Smooth muscle cell (in vitro differentiated cells): ENCODE measurements at regions not wholly inside any gene's neighbourhood (a gene's known extent, or its start where the extent isn't known, plus 50 kb on each side); places are given as distances from the start of the nearest gene placed in this dataset.

Experiments
- DNase-seq: peaks from one replicate; lab custom pipeline; 2025; ENCODE audit not compliant: unreplicated experiment; lab: John Stamatoyannopoulos, UW
- H2AFZ ChIP-seq: fragments of 200-600 bp; sonication (generic); 2 replicates; pipeline ENCODE4 v1.6.0; 2016; ENCODE audit warnings: antibody characterized with exemption, low read depth, mild to moderate bottlenecking
- H3F3A ChIP-seq: fragments of 200-600 bp; sonication (generic); 2 replicates; pipeline ENCODE4 v1.6.0; 2017; ENCODE audit warnings: antibody characterized with exemption, low read depth
- H3K27ac ChIP-seq: fragments of 200-600 bp; sonication (generic); 2 replicates; pipeline ENCODE4 v1.5.1; 2016; ENCODE audit warnings: low read depth, mild to moderate bottlenecking
- H3K27me3 ChIP-seq: fragments of 200-600 bp; sonication (generic); 2 replicates; pipeline ENCODE4 v1.6.1; 2016; ENCODE audit warnings: low read depth, mild to moderate bottlenecking
- H3K36me3 ChIP-seq: fragments of 200-600 bp; sonication (generic); 2 replicates; pipeline ENCODE4 v1.5.1; 2016; ENCODE audit warnings: low read depth
- H3K4me1 ChIP-seq: fragments of 200-600 bp; sonication (generic); 2 replicates; pipeline ENCODE4 v1.5.1; 2016; ENCODE audit warnings: low read depth
- H3K4me2 ChIP-seq: fragments of 200-600 bp; sonication (generic); 2 replicates; pipeline ENCODE4 v1.6.0; 2016; ENCODE audit warnings: mild to moderate bottlenecking
- H3K4me3 ChIP-seq: fragments of 200-600 bp; sonication (generic); 2 replicates; pipeline ENCODE4 v1.5.1; 2016; ENCODE audit warnings: mild to moderate bottlenecking
- H3K79me2 ChIP-seq: fragments of 200-600 bp; sonication (generic); 2 replicates; pipeline ENCODE4 v1.6.0; 2016; ENCODE audit warnings: low read depth, mild to moderate bottlenecking
- H3K9ac ChIP-seq: fragments of 200-600 bp; sonication (generic); 2 replicates; pipeline ENCODE4 v1.6.0; 2016; ENCODE audit warnings: low read depth
- H3K9me3 ChIP-seq: fragments of 200-600 bp; sonication (generic); replicated peaks from 2 replicates; pipeline ENCODE4 v1.5.1; 2016; ENCODE audit warnings: low read depth
- H4K20me1 ChIP-seq: fragments of 200-600 bp; sonication (generic); 2 replicates; pipeline ENCODE4 v1.6.0; 2016; ENCODE audit warnings: low read depth
- CTCF ChIP-seq: fragments of 200-600 bp; sonication (generic); IDR thresholded peaks from 2 replicates; pipeline ENCODE4 v1.5.1; 2017; ENCODE audit warnings: borderline replicate concordance, mild to moderate bottlenecking, antibody characterized with exemption; ENCODE audit not compliant: insufficient read depth, poor library complexity, severe bottlenecking
- WGBS: methylation state at CpG from one replicate; pipeline ENCODE4 v1.1.7; 2016; ENCODE audit warnings: low lambda C conversion rate; 5-methylcytosine and 5-hydroxymethylcytosine counted together

- Histone ChIP-seq H3K9me3 (no peaks in the 10 kb centered on the region), H3K36me3 (no peaks in the 10 kb centered on the region), H3K9ac (no peak overlapping the region), H3K4me3 (no peak overlapping the region), H3K4me1 (no peaks in the 10 kb centered on the region), H3F3A (no peaks in the 10 kb centered on the region), H3K27ac (no peak overlapping the region), H2AFZ (no peak overlapping the region), H3K27me3 (no peaks in the 10 kb centered on the region), H4K20me1 (no peaks in the 10 kb centered on the region), H3K79me2 (no peaks in the 10 kb centered on the region), H3K4me2 (no peak overlapping the region)
- WGBS, result 75% methylated on average over 5 of the region's 5 CpGs
- no peak for DNase-seq
- no peak for TF ChIP-seq CTCF
These were observed 635.4 kb upstream of the GOT2 start for GRCh38 chr16:59369523-59369922.

GRCh38 chr16:59368586-59368985, 634.5 kb upstream of the GOT2 start:
- no peaks in the 10 kb centered on the region for H3K27me3 ChIP-seq
- H3K4me1 ChIP-seq, result no peaks in the 10 kb centered on the region
- no peak for DNase-seq
- no peaks in the 10 kb centered on the region for H3K79me2 ChIP-seq
- H3K36me3 ChIP-seq, result no peaks in the 10 kb centered on the region
- H3K27ac ChIP-seq, result no peak overlapping the region
- H2AFZ ChIP-seq, result no peak overlapping the region
- 90% methylated on average over 6 of the region's 6 CpGs for WGBS
- H3K4me3 ChIP-seq, result no peak overlapping the region
- no peak overlapping the region for H3K9ac ChIP-seq
- no peak overlapping the region for H3K4me2 ChIP-seq
- no peaks in the 10 kb centered on the region for H3K9me3 ChIP-seq
- no peak for TF ChIP-seq CTCF
- H3F3A ChIP-seq, result no peaks in the 10 kb centered on the region
- no peaks in the 10 kb centered on the region for H4K20me1 ChIP-seq

- no peak overlapping the region for H3K4me2 ChIP-seq
- H3F3A ChIP-seq, result no peaks in the 10 kb centered on the region
- no peaks in the 10 kb centered on the region for H3K36me3 ChIP-seq
- no peak overlapping the region for H3K9ac ChIP-seq
- H2AFZ ChIP-seq, result no peak overlapping the region
- DNase-seq, result no peak
- WGBS, result 7% methylated on average over 1 of the region's 1 CpG
- no peaks in the 10 kb centered on the region for H3K9me3 ChIP-seq
- no peak for TF ChIP-seq CTCF
- no peaks in the 10 kb centered on the region for H3K27me3 ChIP-seq
- no peaks in the 10 kb centered on the region for H4K20me1 ChIP-seq
- no peak overlapping the region for H3K4me3 ChIP-seq
- no peak overlapping the region for H3K27ac ChIP-seq
- peaks cover 9% of the 10 kb centered on the region for H3K4me1 ChIP-seq
- H3K79me2 ChIP-seq, result no peaks in the 10 kb centered on the region
These were observed 622.6 kb upstream of the GOT2 start for GRCh38 chr16:59356709-59357108.

GRCh38 chr16:59356144-59356543, 622.0 kb upstream of the GOT2 start:
- Histone ChIP-seq H3K36me3 (no peaks in the 10 kb centered on the region), H3F3A (no peaks in the 10 kb centered on the region), H3K27me3 (no peaks in the 10 kb centered on the region), H3K9ac (no peak overlapping the region), H3K4me3 (no peak overlapping the region), H3K4me1 (peaks cover 9% of the 10 kb centered on the region), H3K27ac (no peak overlapping the region), H3K4me2 (no peak overlapping the region), H4K20me1 (no peaks in the 10 kb centered on the region), H2AFZ (no peak overlapping the region), H3K9me3 (no peaks in the 10 kb centered on the region), H3K79me2 (no peaks in the 10 kb centered on the region)
- DNase-seq, result no peak
- 78% methylated on average over 5 of the region's 5 CpGs for WGBS
- no peak for TF ChIP-seq CTCF
